DOHH2 (cell line): ENCODE measurements at regions not wholly inside any gene's neighbourhood (a gene's known extent, or its start where the extent isn't known, plus 50 kb on each side); places are given as distances from the start of the nearest gene placed in this dataset.

Source experiments
- H3F3A ChIP-seq: fragments of 200-600 bp; sonication (generic), shearing (Covaris generic); 2 replicates; pipeline ENCODE4 v1.6.0; 2016; ENCODE audit warnings: antibody characterized with exemption, mild to moderate bottlenecking; ENCODE audit not compliant: control insufficient read depth, insufficient read depth
- H3K27ac ChIP-seq: fragments of 200-600 bp; sonication (generic); 2 replicates; pipeline ENCODE4 v1.5.1; 2014; ENCODE audit warnings: low read depth, mild to moderate bottlenecking, low read length, moderate library complexity
- H3K27me3 ChIP-seq: fragments of 200-600 bp; sonication (generic); 2 replicates; pipeline ENCODE4 v1.6.1; 2014; ENCODE audit warnings: mild to moderate bottlenecking, low read length, mixed read lengths; ENCODE audit not compliant: control insufficient read depth
- H3K36me3 ChIP-seq: fragments of 200-600 bp; sonication (generic); 2 replicates; pipeline ENCODE4 v1.6.1; 2014; ENCODE audit warnings: mild to moderate bottlenecking, low read length, moderate library complexity, mixed read lengths; ENCODE audit not compliant: control insufficient read depth
- H3K4me1 ChIP-seq: fragments of 200-600 bp; sonication (generic); 2 replicates; pipeline ENCODE4 v1.6.1; 2014; ENCODE audit warnings: mild to moderate bottlenecking, low read length, mixed read lengths; ENCODE audit not compliant: control insufficient read depth
- H3K4me2 ChIP-seq: fragments of 200-600 bp; sonication (generic); 2 replicates; pipeline ENCODE4 v1.6.0; 2014; ENCODE audit warnings: mild to moderate bottlenecking, low read length, moderate library complexity
- H3K4me3 ChIP-seq: fragments of 200-600 bp; sonication (generic); 2 replicates; pipeline ENCODE4 v1.5.1; 2014; ENCODE audit warnings: mild to moderate bottlenecking, low read length, mixed read lengths
- H3K79me2 ChIP-seq: fragments of 200-600 bp; sonication (generic); 2 replicates; pipeline ENCODE4 v1.6.1; 2014; ENCODE audit warnings: mild to moderate bottlenecking, low read length, mixed read lengths; ENCODE audit not compliant: control insufficient read depth
- H3K9me2 ChIP-seq: fragments of 200-600 bp; sonication (generic); replicated peaks from 2 replicates; pipeline ENCODE4 v1.6.1; 2014; ENCODE audit warnings: mild to moderate bottlenecking, low read length, mixed read lengths; ENCODE audit not compliant: control insufficient read depth
- H3K9me3 ChIP-seq: fragments of 200-600 bp; sonication (generic); 2 replicates; pipeline ENCODE4 v1.6.1; 2014; ENCODE audit warnings: antibody characterized with exemption, low read length, mixed read lengths; ENCODE audit not compliant: control insufficient read depth, insufficient read depth
- H4K20me1 ChIP-seq: fragments of 200-600 bp; sonication (generic); 2 replicates; pipeline ENCODE4 v1.6.0; 2014; ENCODE audit warnings: low read depth, mild to moderate bottlenecking, antibody characterized with exemption, low read length, moderate library complexity; ENCODE audit not compliant: control insufficient read depth, insufficient read depth
- CTCF ChIP-seq: fragments of 200-600 bp; sonication (generic); IDR thresholded peaks from one replicate; pipeline ENCODE4 v1.5.1; 2014; ENCODE audit warnings: antibody characterized with exemption, mild to moderate bottlenecking, low read depth, low read length; ENCODE audit not compliant: poor library complexity, severe bottlenecking
- EZH2phosphoT487 ChIP-seq: fragments of 200-600 bp; sonication (generic); IDR thresholded peaks from 2 replicates; pipeline ENCODE4 v1.6.1; 2017; ENCODE audit warnings: borderline replicate concordance, mild to moderate bottlenecking, antibody characterized with exemption, low read length, moderate library complexity, mixed read lengths

- Histone ChIP-seq H3K9me3 (no peaks in the 10 kb centered on the region), H3K4me3 (no peak overlapping the region), H3K36me3 (no peaks in the 10 kb centered on the region), H3K79me2 (no peaks in the 10 kb centered on the region), H3K9me2 (no peaks in the 10 kb centered on the region; the same call in 1 of the 2 replicates), H3K27me3 (no peaks in the 10 kb centered on the region), H3K4me1 (no peaks in the 10 kb centered on the region), H4K20me1 (no peaks in the 10 kb centered on the region), H3F3A (no peaks in the 10 kb centered on the region), H3K27ac (no peak overlapping the region), H3K4me2 (no peak overlapping the region)
- TF ChIP-seq CTCF: no peak
- no peak for TF ChIP-seq EZH2phosphoT487
These were observed 368.1 kb downstream of the ZPLD1 start for GRCh38 chr3:102802819-102803420.

- no peak overlapping the region for H3K4me3 ChIP-seq
- no peaks in the 10 kb centered on the region for H4K20me1 ChIP-seq
- no peaks in the 10 kb centered on the region for H3F3A ChIP-seq
- no peaks in the 10 kb centered on the region for H3K9me3 ChIP-seq
- TF ChIP-seq EZH2phosphoT487 (no peak), CTCF (no peak)
- H3K27me3 ChIP-seq: no peaks in the 10 kb centered on the region
- no peaks in the 10 kb centered on the region for H3K36me3 ChIP-seq
- H3K4me1 ChIP-seq: no peaks in the 10 kb centered on the region
- H3K79me2 ChIP-seq: no peaks in the 10 kb centered on the region
- H3K9me2 ChIP-seq: no peaks in the 10 kb centered on the region
- no peak overlapping the region for H3K4me2 ChIP-seq
- H3K27ac ChIP-seq: no peak overlapping the region
These were observed 376.1 kb downstream of the ZPLD1 start for GRCh38 chr3:102810937-102811336.

GRCh38 chr3:102826636-102827035 lies 391.8 kb downstream of the ZPLD1 start:
- no peak overlapping the region for H3K4me2 ChIP-seq
- no peaks in the 10 kb centered on the region for H3K27me3 ChIP-seq
- no peaks in the 10 kb centered on the region for H3K9me2 ChIP-seq
- no peaks in the 10 kb centered on the region for H3K4me1 ChIP-seq
- TF ChIP-seq EZH2phosphoT487 (no peak), CTCF (no peak)
- no peaks in the 10 kb centered on the region for H3K36me3 ChIP-seq
- no peaks in the 10 kb centered on the region for H3K9me3 ChIP-seq
- H3K79me2 ChIP-seq: no peaks in the 10 kb centered on the region
- no peaks in the 10 kb centered on the region for H4K20me1 ChIP-seq
- no peak overlapping the region for H3K27ac ChIP-seq
- no peak overlapping the region for H3K4me3 ChIP-seq
- H3F3A ChIP-seq: no peaks in the 10 kb centered on the region
